Heart left ventricle (tissue), 16 donors: ENCODE measurements at regions not wholly inside any gene's neighbourhood (a gene's known extent, or its start where the extent isn't known, plus 50 kb on each side); places are given as distances from the start of the nearest gene placed in this dataset.

Experiments
- ATAC-seq, 4 donors: fragments of 200-7000 bp; cut with Tn5 transposase; one replicate each; pipeline ENCODE4 v1.9.1; 2020 to 2022; ENCODE audit warnings: moderate library complexity in 4 of 4, mild to moderate bottlenecking in 3 of 4, moderate number of reproducible peaks in 1 of 4
- DNase-seq, 5 donors: peaks; one replicate each; pipeline ENCODE4 v3.0.0-alpha.2; 2020
- H3K27ac ChIP-seq, 12 donors: fragments of 200-600 bp; sonication (generic) in 4 of 12; one replicate each; pipeline versions ENCODE4 v1.5.0 to v1.8.0; 2016 to 2022; ENCODE audit warnings: mild to moderate bottlenecking in 2 of 12
- H3K27me3 ChIP-seq, 9 donors: fragments of 200-600 bp; sonication (generic) in 2 of 9; one replicate each; pipeline versions ENCODE4 v1.5.1 to v1.8.0; 2016 to 2022; ENCODE audit warnings: mild to moderate bottlenecking in 3 of 9
- H3K36me3 ChIP-seq, 9 donors: fragments of 200-600 bp; sonication (generic) in 2 of 9; one replicate each; pipeline versions ENCODE4 v1.5.0 to v1.8.0; 2018 to 2022; ENCODE audit warnings: mild to moderate bottlenecking in 2 of 9
- H3K4me1 ChIP-seq, 12 donors: fragments of 200-600 bp; sonication (generic) in 4 of 12; one replicate each; pipeline versions ENCODE4 v1.5.0 to v1.8.0; 2016 to 2022; ENCODE audit warnings: mild to moderate bottlenecking in 3 of 12
- H3K4me3 ChIP-seq, 12 donors: fragments of 200-600 bp; sonication (generic) in 4 of 12; one replicate each; pipeline versions ENCODE4 v1.5.0 to v1.8.0; 2017 to 2022; ENCODE audit warnings: mild to moderate bottlenecking in 9 of 12, moderate library complexity in 4 of 12
- H3K9me3 ChIP-seq, 12 donors: fragments of 200-600 bp; sonication (generic) in 4 of 12; one replicate each; pipeline versions ENCODE4 v1.5.0 to v1.8.0; 2016 to 2022; ENCODE audit warnings: mild to moderate bottlenecking in 1 of 12
- POLR2A ChIP-seq, 2 donors: fragments of 450-650 bp; IDR thresholded peaks; one replicate each; pipeline ENCODE4 v1.6.1; 2017; ENCODE audit warnings: antibody characterized with exemption in 2 of 2, mild to moderate bottlenecking in 2 of 2, moderate library complexity in 2 of 2
- whole genome bisulfite sequencing, 4 donors: extraction: QIAGEN DNeasy Blood & Tissue Kit in 2 of 4; methylation state at CpG; one replicate each; pipeline versions ENCODE4 v1.1.5 to v1.1.7; 2013 to 2018; 5-methylcytosine and 5-hydroxymethylcytosine counted together
- intact Hi-C, 10 donors: fragments of 100-400 bp; cut with DNase I; formaldehyde crosslinking; loops; one replicate each; pipeline versions ENCODE4 v1.11.1 to v1.14.2; 2022
- TF ChIP-seq, protein P1 (sequence below), 12 donors: fragments of 200-600 bp; sonication (generic) in 4 of 12; IDR thresholded peaks; one replicate each; pipeline versions ENCODE4 v1.5.0 to v1.8.0; 2018 to 2022; ENCODE audit warnings: antibody characterized with exemption in 12 of 12, mild to moderate bottlenecking in 5 of 12
- donor health status: ischemic (EF 13 %, LVEDD 7.1; RV severe dilation, severe dysfunction).
- donor health status: healthy with polysubstance abuse.
- donor health status: DM: no; HTN: yes; CAD: no.
- donor health status: DM: no; HTN: no; CAD: no.
- donor health status: ischemic (EF 25% LVEDD 6.9; RV normal size, moderate dysfunction).
- donor health status: ischemic (EF 25% LVEDD 5.7; RV mildly dilated, moderate dysfunction).
- donor health status: healthy.
- donor health status: DM: yes; HTN: yes; CAD: no.
- donor health status: ischemic (EF 35%, LVEDD 5.7; RV mildly dilated, moderate dysfunction).
- donor health status: nonischemic (EF 11% LVEDD 7.7; RV severe dilation, severe dysfunction).
- donor health status: DM: yes; HTN: yes; CAD: no.
- donor health status: PGD.
- donor health status: ischemic (EF 29% LVEDD 5.4; RV normal size, mild dysfunction).
- donor health status: nonischemic (EF 23%, LVEDD 6.1; RV moderate dilation, normal function).

DNA sequence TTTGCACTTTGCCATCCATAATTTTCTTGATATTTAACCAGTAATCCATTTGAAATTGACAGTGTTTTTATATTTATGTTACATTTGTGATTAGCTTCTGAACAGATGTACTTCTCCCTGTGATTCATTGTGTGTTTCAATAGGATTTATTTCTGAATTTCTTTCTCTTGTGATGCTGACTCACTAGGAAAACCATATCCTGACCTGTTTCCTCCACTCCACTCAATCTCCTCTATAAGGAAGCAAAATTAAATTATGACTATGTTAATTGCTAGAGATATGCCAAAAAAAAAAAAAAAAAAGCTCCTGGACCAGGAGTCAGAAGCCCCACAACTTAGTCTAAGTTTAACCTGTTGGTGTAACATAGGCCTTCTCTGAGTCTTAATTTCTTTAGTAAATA lies 614.6 kb upstream of the SPRY2 start:
- H3K9me3 ChIP-seq, result peaks cover 0 to 5% (median 0%) of the 10 kb centered on the region in 12 donors
- H3K27ac ChIP-seq, result no peak overlapping the region
- no peaks in the 10 kb centered on the region for H3K27me3 ChIP-seq
- ATAC-seq (no peak), DNase-seq (no peak)
- no peaks in the 10 kb centered on the region for H3K36me3 ChIP-seq
- TF ChIP-seq, protein P1, sequence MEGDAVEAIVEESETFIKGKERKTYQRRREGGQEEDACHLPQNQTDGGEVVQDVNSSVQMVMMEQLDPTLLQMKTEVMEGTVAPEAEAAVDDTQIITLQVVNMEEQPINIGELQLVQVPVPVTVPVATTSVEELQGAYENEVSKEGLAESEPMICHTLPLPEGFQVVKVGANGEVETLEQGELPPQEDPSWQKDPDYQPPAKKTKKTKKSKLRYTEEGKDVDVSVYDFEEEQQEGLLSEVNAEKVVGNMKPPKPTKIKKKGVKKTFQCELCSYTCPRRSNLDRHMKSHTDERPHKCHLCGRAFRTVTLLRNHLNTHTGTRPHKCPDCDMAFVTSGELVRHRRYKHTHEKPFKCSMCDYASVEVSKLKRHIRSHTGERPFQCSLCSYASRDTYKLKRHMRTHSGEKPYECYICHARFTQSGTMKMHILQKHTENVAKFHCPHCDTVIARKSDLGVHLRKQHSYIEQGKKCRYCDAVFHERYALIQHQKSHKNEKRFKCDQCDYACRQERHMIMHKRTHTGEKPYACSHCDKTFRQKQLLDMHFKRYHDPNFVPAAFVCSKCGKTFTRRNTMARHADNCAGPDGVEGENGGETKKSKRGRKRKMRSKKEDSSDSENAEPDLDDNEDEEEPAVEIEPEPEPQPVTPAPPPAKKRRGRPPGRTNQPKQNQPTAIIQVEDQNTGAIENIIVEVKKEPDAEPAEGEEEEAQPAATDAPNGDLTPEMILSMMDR (IDR thresholded peaks at IDR 0.05), result no peak
- no peak for TF ChIP-seq POLR2A (IDR thresholded peaks at IDR 0.05)
- peaks cover 0 to 7% (median 0%) of the 10 kb centered on the region in 12 donors for H3K4me1 ChIP-seq
- H3K4me3 ChIP-seq, result no peak overlapping the region
- intact Hi-C loops, result no loop called here

DNA sequence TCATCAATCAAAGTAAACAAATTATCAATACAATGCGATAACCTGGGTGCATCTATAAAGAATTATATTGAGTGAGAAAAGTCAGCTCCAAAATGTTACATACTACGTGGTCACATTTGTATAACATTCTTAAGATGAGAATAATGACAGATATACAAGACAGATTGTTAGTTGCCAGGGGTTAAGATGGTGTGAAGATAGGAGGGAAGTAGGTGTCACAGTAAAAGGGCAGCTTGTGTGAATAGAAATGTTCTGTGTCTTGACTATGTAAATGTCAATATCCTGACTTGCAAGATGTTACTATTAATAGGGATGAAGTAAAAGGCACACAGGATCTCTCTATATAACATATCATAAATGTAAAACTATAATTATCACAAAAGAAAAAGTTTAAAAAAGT lies 611.2 kb upstream of the SPRY2 start:
- ATAC-seq (no peak), DNase-seq (no peak)
- Histone ChIP-seq H3K36me3 (no peaks in the 10 kb centered on the region), H3K4me1 (peaks cover 0 to 3% (median 0%) of the 10 kb centered on the region in 12 donors), H3K27ac (no peak overlapping the region), H3K9me3 (peaks cover 0 to 5% (median 0%) of the 10 kb centered on the region in 12 donors), H3K4me3 (no peak overlapping the region), H3K27me3 (no peaks in the 10 kb centered on the region)
- intact Hi-C loops, result no loop called here
- TF ChIP-seq POLR2A (IDR thresholded peaks at IDR 0.05), result no peak
- TF ChIP-seq, protein P1 (IDR thresholded peaks at IDR 0.05), result no peak
- 84 to 87% (median 86%) methylated on average over 2 of the region's 2 CpGs for WGBS, 4 donors

DNA sequence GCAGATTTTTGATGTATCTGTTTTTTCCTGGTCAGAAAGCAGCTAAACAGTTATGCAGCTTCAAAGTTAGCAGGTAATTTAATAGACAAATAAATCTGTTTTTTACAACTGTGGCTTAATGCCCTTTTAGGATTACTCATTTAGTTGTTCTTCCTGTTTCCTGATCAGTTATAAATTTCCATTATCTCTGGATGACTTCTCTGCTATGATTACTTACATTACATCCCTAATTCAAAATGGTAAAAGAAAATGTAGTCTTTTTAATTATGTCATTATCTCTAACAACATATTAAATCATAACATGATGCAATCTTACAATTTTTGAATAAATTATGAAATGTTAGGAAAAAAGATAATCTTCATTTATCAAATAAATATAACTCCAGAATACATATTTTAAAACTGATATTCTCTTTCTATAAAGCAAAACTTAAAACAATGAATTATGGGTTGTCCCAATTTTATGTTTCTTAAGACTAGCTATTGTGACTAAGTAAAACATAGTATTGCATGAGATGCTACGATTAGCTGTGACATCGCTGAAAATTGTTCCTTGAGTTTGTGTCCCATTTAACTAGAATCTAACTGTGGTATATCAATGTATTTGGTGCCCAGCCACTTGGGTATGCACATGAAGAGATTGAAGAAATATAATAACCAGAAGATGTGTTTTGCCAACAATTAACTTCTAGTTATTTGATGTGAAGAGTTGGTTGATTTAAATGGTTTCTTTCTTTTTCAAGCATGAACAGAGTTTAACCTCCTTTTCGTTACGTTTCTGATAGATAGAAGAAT lies 605.3 kb upstream of the SPRY2 start:
- no peak for ATAC-seq
- no peak for DNase-seq
- no peak overlapping the region for H3K4me3 ChIP-seq
- H3K36me3 ChIP-seq, result no peaks in the 10 kb centered on the region
- no peak overlapping the region for H3K27ac ChIP-seq
- TF ChIP-seq POLR2A (IDR thresholded peaks at IDR 0.05), result no peak
- TF ChIP-seq, protein P1 (IDR thresholded peaks at IDR 0.05), result no peak
- intact Hi-C loops, result no loop called here
- 73 to 85% (median 83%) methylated on average over 4 of the region's 4 CpGs for WGBS, 4 donors
- H3K27me3 ChIP-seq, result no peaks in the 10 kb centered on the region
- peaks cover 0 to 8% (median 0%) of the 10 kb centered on the region in 12 donors for H3K9me3 ChIP-seq
- H3K4me1 ChIP-seq, result no peaks in the 10 kb centered on the region

DNA sequence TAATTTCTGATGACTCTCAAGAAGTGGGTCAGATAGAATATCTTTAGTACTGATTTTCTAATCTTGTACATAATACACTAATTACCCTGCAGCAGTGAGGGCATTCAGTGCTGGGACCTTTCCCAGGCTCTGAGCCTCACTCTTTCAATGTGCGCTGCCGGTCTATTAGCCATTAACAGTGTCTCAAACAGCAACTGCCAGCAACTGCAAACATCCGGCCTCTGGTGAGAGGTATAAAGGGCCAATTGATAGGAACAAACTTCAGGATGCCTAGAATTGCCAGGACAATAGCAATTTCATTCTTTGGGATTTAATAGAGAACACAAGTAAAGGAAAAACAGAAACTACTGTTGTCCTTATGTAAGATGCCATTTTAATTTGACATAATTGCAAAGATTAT lies 604.4 kb upstream of the SPRY2 start:
- Histone ChIP-seq H3K36me3 (no peaks in the 10 kb centered on the region), H3K4me1 (no peaks in the 10 kb centered on the region), H3K9me3 (peaks cover 0 to 10% (median 0%) of the 10 kb centered on the region in 12 donors), H3K27ac (no peak overlapping the region), H3K27me3 (no peaks in the 10 kb centered on the region), H3K4me3 (no peak overlapping the region)
- TF ChIP-seq, protein P1 (IDR thresholded peaks at IDR 0.05), result no peak
- TF ChIP-seq POLR2A (IDR thresholded peaks at IDR 0.05), result no peak
- intact Hi-C loops, result no loop called here
- DNase-seq (peak in 1 of 5 donors; percentile 31), ATAC-seq (peak in 2 of 4 donors; percentile 51 to 59)
- 55 to 69% (median 57%) methylated on average over 3 of the region's 3 CpGs for WGBS, 4 donors
